WI38 (cell line): ENCODE measurements at regions not wholly inside any gene's neighbourhood (a gene's known extent, or its start where the extent isn't known, plus 50 kb on each side); places are given as distances from the start of the nearest gene placed in this dataset.

Experiments used
- H3K4me3 ChIP-seq: 2 replicates; pipeline ENCODE4 v1.5.1; 2011; ENCODE audit warnings: low read depth, mild to moderate bottlenecking, control low read depth, low read length
- CTCF ChIP-seq: IDR thresholded peaks from 2 replicates; pipeline ENCODE4 v1.5.1; 2012; ENCODE audit warnings: low read depth, mild to moderate bottlenecking, control low read depth, low read length

GRCh38 chr13:70580825-70581224 lies 472.6 kb upstream of the KLHL1 start:
- no peak for TF ChIP-seq CTCF
- H3K4me3 ChIP-seq, result no peak overlapping the region

GRCh38 chr13:70579941-70580340 lies 471.7 kb upstream of the KLHL1 start:
- no peak overlapping the region for H3K4me3 ChIP-seq
- no peak for TF ChIP-seq CTCF

- no peak overlapping the region for H3K4me3 ChIP-seq
- TF ChIP-seq CTCF, result no peak
Observed at GRCh38 chr13:70571221-70571620, 463.0 kb upstream of the KLHL1 start.

DNA sequence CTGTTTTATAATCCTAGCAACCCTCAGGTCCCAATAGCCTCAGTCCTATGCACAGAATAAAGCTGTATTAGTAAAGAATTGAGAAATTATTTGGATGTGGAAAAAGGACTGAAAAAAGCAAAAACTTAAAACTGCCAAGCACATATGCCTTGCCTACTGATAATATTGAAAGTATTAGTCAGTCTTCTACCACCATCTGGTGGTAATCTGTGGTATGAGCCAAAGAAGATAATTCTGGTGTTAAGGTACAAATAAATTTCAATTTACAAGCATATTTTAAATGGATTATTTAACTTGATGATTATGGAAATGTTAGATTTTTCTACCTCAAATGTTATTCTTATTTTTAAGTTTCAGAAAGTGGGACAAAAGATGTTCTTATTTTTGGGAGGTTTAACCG lies 460.3 kb upstream of the KLHL1 start:
- TF ChIP-seq CTCF, result no peak
- no peak overlapping the region for H3K4me3 ChIP-seq

- no peak overlapping the region for H3K4me3 ChIP-seq
- TF ChIP-seq CTCF, result no peak
Observed at GRCh38 chr13:70544706-70545105, 436.5 kb upstream of the KLHL1 start.

DNA sequence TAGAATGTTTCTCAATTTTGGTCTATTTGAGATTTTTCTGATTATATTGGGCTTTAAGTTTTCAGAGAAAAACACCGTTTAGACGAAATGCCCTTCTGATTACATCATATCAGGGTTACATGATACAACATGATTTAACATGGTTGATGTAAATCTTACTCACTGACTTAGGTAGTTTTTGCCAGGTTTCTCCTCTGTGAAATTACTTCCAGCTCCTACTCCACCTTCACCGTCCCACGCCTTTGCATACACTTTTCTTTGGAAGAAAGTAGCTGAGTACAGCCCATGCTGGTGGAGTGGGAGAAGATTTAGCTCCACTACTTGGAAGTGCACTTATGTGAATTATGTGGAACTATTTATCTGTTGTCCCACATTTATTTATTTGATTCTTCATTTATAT lies 433.2 kb upstream of the KLHL1 start:
- H3K4me3 ChIP-seq, result no peak overlapping the region
- TF ChIP-seq CTCF, result no peak

GRCh38 chr13:70534466-70534865 lies 426.2 kb upstream of the KLHL1 start:
- no peak for TF ChIP-seq CTCF
- no peak overlapping the region for H3K4me3 ChIP-seq
